Fibroblast of lung (primary cell): ENCODE measurements at regions not wholly inside any gene's neighbourhood (a gene's known extent, or its start where the extent isn't known, plus 50 kb on each side); places are given as distances from the start of the nearest gene placed in this dataset.

ENCODE experiments used
- DNase-seq, 2 donors: peaks; one replicate each; pipeline versions ENCODE4 v3.0.0 to v3.0.0-alpha.2; 2010; ENCODE audit warnings: low read depth in 2 of 2
- H2AFZ ChIP-seq: 2 replicates; pipeline ENCODE4 v1.5.1; 2012; ENCODE audit warnings: low read length, control low read depth, inconsistent platforms
- H3K27ac ChIP-seq: 2 replicates; pipeline ENCODE4 v1.5.1; 2011; ENCODE audit warnings: low read length, control low read depth; ENCODE audit not compliant: insufficient read depth
- H3K27me3 ChIP-seq: 2 replicates; pipeline ENCODE4 v1.5.1; 2011; ENCODE audit warnings: mild to moderate bottlenecking, low read length; ENCODE audit not compliant: control insufficient read depth, insufficient read depth
- H3K36me3 ChIP-seq: 2 replicates; pipeline ENCODE4 v1.5.1; 2011; ENCODE audit warnings: low read length; ENCODE audit not compliant: control insufficient read depth, insufficient read depth
- H3K4me1 ChIP-seq: 2 replicates; pipeline ENCODE4 v1.5.1; 2011; ENCODE audit warnings: low read length; ENCODE audit not compliant: control insufficient read depth, insufficient read depth; ENCODE audit errors: extremely low read depth
- H3K4me2 ChIP-seq: 2 replicates; pipeline ENCODE4 v1.5.1; 2011; ENCODE audit warnings: low read length, control low read depth; ENCODE audit not compliant: insufficient read depth; ENCODE audit errors: extremely low read depth
- H3K4me3 ChIP-seq, 4 experiments: fragments of 200-600 bp in 1 of 4; sonication (generic) in 1 of 4; replicated peaks in 1 of 4; 2 replicates each; pipeline ENCODE4 v1.5.1; 2011 to 2016; ENCODE audit warnings: low read length in 4 of 4, low read depth in 3 of 4, mild to moderate bottlenecking in 3 of 4, control low read depth in 2 of 4, inconsistent platforms in 1 of 4, mixed read lengths in 1 of 4; ENCODE audit not compliant: insufficient read depth in 1 of 4; ENCODE audit errors: control extremely low read depth in 1 of 4
- H3K79me2 ChIP-seq: 2 replicates; pipeline ENCODE4 v1.5.1; 2012; ENCODE audit warnings: mild to moderate bottlenecking, low read length, inconsistent platforms; ENCODE audit not compliant: control insufficient read depth, insufficient read depth
- H3K9ac ChIP-seq: 2 replicates; pipeline ENCODE4 v1.5.1; 2011; ENCODE audit warnings: mild to moderate bottlenecking, low read length, control low read depth; ENCODE audit not compliant: insufficient read depth
- H3K9me3 ChIP-seq: 2 replicates; pipeline ENCODE4 v1.5.1; 2012; ENCODE audit warnings: low read depth, low read length; ENCODE audit not compliant: control insufficient read depth, insufficient read depth
- H4K20me1 ChIP-seq: 2 replicates; pipeline ENCODE4 v1.5.1; 2011; ENCODE audit warnings: low read length; ENCODE audit not compliant: control insufficient read depth, insufficient read depth; ENCODE audit errors: extremely low read depth
- CTCF ChIP-seq, 2 donors: IDR thresholded peaks in 1 of 2; conservative IDR thresholded peaks in 1 of 2; 1 replicate in 1 of 2; 2 replicates in 1 of 2; pipeline ENCODE4 v1.5.1; 2011 to 2012; ENCODE audit warnings: low read length in 2 of 2, control low read depth in 1 of 2, inconsistent platforms in 1 of 2, low read depth in 1 of 2, mild to moderate bottlenecking in 1 of 2
- EZH2 ChIP-seq: IDR thresholded peaks from 2 replicates; pipeline ENCODE4 v1.5.1; 2012; ENCODE audit warnings: low read length, control low read depth, mild to moderate bottlenecking; ENCODE audit errors: missing control alignments

DNA sequence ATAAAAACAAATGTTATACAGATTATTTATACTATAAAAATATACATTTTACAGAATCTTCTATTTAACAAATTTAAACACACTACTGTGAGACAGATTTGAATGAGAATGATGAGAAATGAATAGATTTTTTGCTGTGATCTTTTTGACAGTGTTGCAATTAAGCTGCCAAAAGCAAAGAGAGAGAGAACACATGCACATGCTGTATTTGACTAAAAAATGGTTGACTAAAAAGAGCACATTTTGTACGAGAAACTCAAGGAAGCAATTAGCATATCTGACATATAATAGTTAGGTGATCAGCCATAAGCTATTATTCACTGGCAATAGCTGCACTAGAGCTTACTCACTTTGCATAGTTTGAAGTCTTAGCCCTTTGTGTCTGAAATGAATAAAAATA is 115.8 kb downstream of the SYT10 start:
- no peak for DNase-seq

DNA sequence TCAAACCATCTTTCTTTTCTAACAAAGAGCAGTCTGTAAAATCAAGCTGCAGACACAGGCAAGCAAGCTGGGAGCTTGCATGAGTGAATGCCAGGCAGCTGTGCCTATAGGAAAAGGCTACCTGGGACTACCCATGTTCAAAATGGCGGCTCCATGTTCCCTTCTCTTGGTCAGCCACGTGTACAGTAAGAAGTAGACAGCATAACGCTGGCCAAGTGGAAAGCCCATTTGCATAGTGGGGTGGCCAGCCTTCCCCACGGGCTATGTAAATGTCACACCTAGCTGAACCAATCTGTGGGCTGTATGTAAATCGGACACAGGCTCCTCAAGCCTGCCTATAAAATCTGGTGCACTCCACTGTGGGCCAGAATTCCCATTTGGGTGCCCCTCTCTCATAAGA is 117.1 kb downstream of the SYT10 start:
- Histone ChIP-seq H3K9me3 (no peaks in the 10 kb centered on the region), H3K27ac (no peak overlapping the region), H3K79me2 (no peaks in the 10 kb centered on the region), H2AFZ (no peak overlapping the region), H3K4me3 (no peak overlapping the region), H3K36me3 (no peaks in the 10 kb centered on the region), H3K9ac (no peak overlapping the region), H3K27me3 (no peaks in the 10 kb centered on the region), H4K20me1 (no peaks in the 10 kb centered on the region), H3K4me1 (no peaks in the 10 kb centered on the region), H3K4me2 (no peak overlapping the region)
- no peak for TF ChIP-seq EZH2
- TF ChIP-seq CTCF (conservative IDR thresholded peaks at IDR 0.05 in 1 of 2, IDR thresholded peaks at IDR 0.05 in 1 of 2; ENCODE audit: low read depth in 1 of 2, low read length in 2 of 2): no peak
- no peak for DNase-seq

More for the DNA sequence above, 115.8 kb downstream of the SYT10 start:
- Histone ChIP-seq H3K79me2 (no peaks in the 10 kb centered on the region), H3K36me3 (no peaks in the 10 kb centered on the region), H3K4me2 (no peak overlapping the region), H3K27me3 (no peaks in the 10 kb centered on the region), H3K9me3 (no peaks in the 10 kb centered on the region), H3K4me3 (no peak overlapping the region), H3K9ac (no peak overlapping the region), H4K20me1 (no peaks in the 10 kb centered on the region), H2AFZ (no peak overlapping the region), H3K27ac (no peak overlapping the region), H3K4me1 (no peaks in the 10 kb centered on the region)
- TF ChIP-seq CTCF (conservative IDR thresholded peaks at IDR 0.05 in 1 of 2, IDR thresholded peaks at IDR 0.05 in 1 of 2; ENCODE audit: low read depth in 1 of 2, low read length in 2 of 2) (no peak), EZH2 (no peak)

GRCh38 chr12:33317746-33318145 is 121.9 kb downstream of the SYT10 start:
- no peak for DNase-seq
- Histone ChIP-seq H3K4me2 (no peak overlapping the region), H3K4me3 (no peak overlapping the region), H3K36me3 (no peaks in the 10 kb centered on the region), H3K27me3 (no peaks in the 10 kb centered on the region), H3K79me2 (no peaks in the 10 kb centered on the region), H3K4me1 (no peaks in the 10 kb centered on the region), H2AFZ (no peak overlapping the region), H3K9me3 (no peaks in the 10 kb centered on the region), H4K20me1 (no peaks in the 10 kb centered on the region), H3K27ac (no peak overlapping the region), H3K9ac (no peak overlapping the region)
- TF ChIP-seq CTCF (conservative IDR thresholded peaks at IDR 0.05 in 1 of 2, IDR thresholded peaks at IDR 0.05 in 1 of 2; ENCODE audit: low read depth in 1 of 2, low read length in 2 of 2) (no peak), EZH2 (no peak)
